HG02981 (cell line): ENCODE measurements at regions not wholly inside any gene's neighbourhood (a gene's known extent, or its start where the extent isn't known, plus 50 kb on each side); places are given as distances from the start of the nearest gene placed in this dataset.

Experiments used
- ATAC-seq: cut with Tn5 transposase; IDR thresholded peaks from one replicate; pipeline ENCODE4 v1.9.1; 2021; ENCODE audit warnings: mild to moderate bottlenecking, moderate library complexity; ENCODE audit not compliant: unreplicated experiment

GRCh38 chr1:222306011-222306410, 241.9 kb downstream of the HHIPL2 start:
- ATAC-seq = no peak

GRCh38 chr1:222301652-222302051, 246.3 kb downstream of the HHIPL2 start:
- ATAC-seq = no peak

- ATAC-seq = no peak
Measured at GRCh38 chr1:222299524-222299923, 248.4 kb downstream of the HHIPL2 start.

GRCh38 chr1:222290866-222291265, 257.0 kb downstream of the HHIPL2 start:
- ATAC-seq = no peak

- no peak for ATAC-seq
Measured at GRCh38 chr1:222288053-222288452, 259.9 kb downstream of the HHIPL2 start.

GRCh38 chr1:222286011-222286410, 261.9 kb downstream of the HHIPL2 start:
- no peak for ATAC-seq

GRCh38 chr1:222285526-222285925, 262.4 kb downstream of the HHIPL2 start:
- ATAC-seq = no peak

- ATAC-seq = no peak
Measured at GRCh38 chr1:222284466-222284865, 263.4 kb downstream of the HHIPL2 start.

GRCh38 chr1:222283147-222283768, 264.6 kb downstream of the HHIPL2 start:
- no peak for ATAC-seq

- ATAC-seq = no peak
Measured at GRCh38 chr1:222279591-222279990, 268.3 kb downstream of the HHIPL2 start.

- ATAC-seq = no peak
Measured at GRCh38 chr1:222278501-222278900, 269.4 kb downstream of the HHIPL2 start.

GRCh38 chr1:222275729-222276465, 272.0 kb downstream of the HHIPL2 start:
- no peak for ATAC-seq

GRCh38 chr1:222275001-222275728, 272.7 kb downstream of the HHIPL2 start:
- ATAC-seq = no peak

- no peak for ATAC-seq
Measured at GRCh38 chr1:222266223-222267196, 281.4 kb downstream of the HHIPL2 start.

GRCh38 chr1:222263791-222264190, 284.1 kb downstream of the HHIPL2 start:
- ATAC-seq = no peak

GRCh38 chr1:222257027-222257426, 290.9 kb downstream of the HHIPL2 start:
- no peak for ATAC-seq

GRCh38 chr1:222256058-222256457, 291.8 kb downstream of the HHIPL2 start:
- ATAC-seq = no peak

GRCh38 chr1:222252788-222253187, 295.1 kb downstream of the HHIPL2 start:
- ATAC-seq = no peak

- ATAC-seq = no peak
Measured at GRCh38 chr1:222251847-222252246, 296.1 kb downstream of the HHIPL2 start.

- ATAC-seq = no peak
Measured at GRCh38 chr1:222250376-222250775, 297.5 kb downstream of the HHIPL2 start.

GRCh38 chr1:222247811-222248310, 300.0 kb downstream of the HHIPL2 start:
- no peak for ATAC-seq
